ENCODE measurements at regions not wholly inside any gene's neighbourhood (a gene's known extent, or its start where the extent isn't known, plus 50 kb on each side); places are given as distances from the start of the nearest gene placed in this dataset.

DNA sequence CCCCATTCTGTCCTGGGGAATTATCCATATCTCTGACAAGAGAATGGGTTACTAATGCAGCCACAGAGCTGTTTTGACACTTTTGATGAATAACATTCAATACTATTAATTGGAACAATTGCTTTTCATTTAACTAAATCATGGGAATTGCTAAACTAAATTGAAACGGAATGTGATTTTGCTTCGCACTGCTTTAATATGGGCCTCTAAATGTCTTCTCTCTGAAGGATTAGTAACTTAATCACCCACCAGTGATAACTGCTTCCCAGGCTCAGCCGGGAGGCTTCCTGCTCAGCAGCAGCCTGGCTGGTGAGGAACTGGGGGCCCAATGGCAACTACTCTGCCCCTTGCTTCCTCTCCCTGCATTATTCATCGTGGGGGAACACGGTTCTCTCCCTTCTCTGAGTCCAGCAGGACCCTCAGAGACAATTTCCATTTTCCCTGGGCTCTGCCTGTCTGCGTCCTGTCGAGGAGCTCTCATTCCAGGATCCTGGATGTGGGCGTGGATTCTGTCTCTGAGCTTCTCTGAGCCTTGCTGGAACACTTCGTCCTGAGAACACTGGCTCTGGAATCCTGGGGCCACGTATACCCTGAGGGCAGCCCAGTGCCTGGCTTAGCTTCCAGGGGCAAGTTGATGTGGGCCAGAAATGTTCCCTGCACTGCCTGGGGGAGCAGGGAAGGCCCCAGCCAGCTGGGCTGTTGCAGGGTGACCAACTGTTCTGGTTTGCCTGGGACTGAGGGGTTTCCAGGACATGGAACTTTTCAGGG lies 308.9 kb downstream of the DHX35 start:
- Histone ChIP-seq H3K4me1 (ENCODE audit: control insufficient read depth in 1 of 2, insufficient read depth in 2 of 2, low read length in 2 of 2) (no peaks in the 10 kb centered on the region), H3K9me3 (ENCODE audit: control insufficient read depth in 1 of 2, low read length in 2 of 2) (no peaks in the 10 kb centered on the region), H3K4me3 (ENCODE audit: low read depth in 1 of 2, low read length in 2 of 2) (no peak overlapping the region), H3K36me3 (ENCODE audit: control insufficient read depth in 1 of 2, insufficient read depth in 2 of 2, low read length in 2 of 2) (no peaks in the 10 kb centered on the region), H3K9ac (ENCODE audit: low read depth in 1 of 2, low read length in 2 of 2) (no peak overlapping the region), H3K27me3 (ENCODE audit: control insufficient read depth in 1 of 2, insufficient read depth in 2 of 2, low read length in 2 of 2) (no peaks in the 10 kb centered on the region), H3K27ac (ENCODE audit: low read depth, low read length) (no peak overlapping the region)

DNA sequence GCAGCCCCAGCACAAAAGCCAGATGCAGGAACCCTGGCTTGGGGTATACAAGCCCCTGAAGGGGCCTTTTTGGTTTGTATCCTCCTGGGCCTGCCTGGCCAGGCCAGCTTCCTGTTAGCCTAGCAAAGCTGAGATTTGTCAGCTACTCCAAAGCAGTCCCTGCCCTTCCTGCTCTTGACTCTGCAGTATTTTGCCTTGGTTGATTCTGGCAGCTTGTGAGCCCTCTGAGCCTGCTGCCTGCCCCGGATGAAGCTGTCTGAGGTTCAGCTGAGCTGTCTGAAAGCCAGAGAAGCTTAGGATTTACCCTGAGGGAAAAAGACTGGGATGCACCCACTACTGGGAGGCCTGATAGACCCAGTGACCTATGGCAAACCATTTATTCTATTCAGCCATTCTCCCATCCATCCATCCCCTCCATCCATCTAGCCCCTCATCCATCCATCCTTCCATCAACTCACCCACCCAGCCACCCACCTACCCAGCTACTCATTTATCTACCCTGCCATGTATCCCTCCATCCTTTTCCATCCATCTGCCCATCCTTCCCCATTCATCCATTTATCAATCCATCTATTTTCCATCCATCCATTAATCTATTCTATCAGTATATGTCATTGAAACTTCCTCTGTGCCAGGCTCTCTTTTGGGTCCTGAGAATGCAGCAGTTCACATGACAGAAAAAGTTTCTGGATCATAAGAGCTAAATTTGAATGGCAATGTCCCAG lies 307.5 kb downstream of the DHX35 start:
- Histone ChIP-seq H3K36me3 (ENCODE audit: control insufficient read depth in 1 of 2, insufficient read depth in 2 of 2, low read length in 2 of 2) (no peaks in the 10 kb centered on the region), H3K9ac (ENCODE audit: low read depth in 1 of 2, low read length in 2 of 2) (no peak overlapping the region), H3K4me3 (ENCODE audit: low read depth in 1 of 2, low read length in 2 of 2) (no peak overlapping the region), H3K27me3 (ENCODE audit: control insufficient read depth in 1 of 2, insufficient read depth in 2 of 2, low read length in 2 of 2) (no peaks in the 10 kb centered on the region), H3K27ac (ENCODE audit: low read depth, low read length) (no peak overlapping the region), H3K9me3 (ENCODE audit: control insufficient read depth in 1 of 2, low read length in 2 of 2) (no peaks in the 10 kb centered on the region), H3K4me1 (ENCODE audit: control insufficient read depth in 1 of 2, insufficient read depth in 2 of 2, low read length in 2 of 2) (no peaks in the 10 kb centered on the region)

DNA sequence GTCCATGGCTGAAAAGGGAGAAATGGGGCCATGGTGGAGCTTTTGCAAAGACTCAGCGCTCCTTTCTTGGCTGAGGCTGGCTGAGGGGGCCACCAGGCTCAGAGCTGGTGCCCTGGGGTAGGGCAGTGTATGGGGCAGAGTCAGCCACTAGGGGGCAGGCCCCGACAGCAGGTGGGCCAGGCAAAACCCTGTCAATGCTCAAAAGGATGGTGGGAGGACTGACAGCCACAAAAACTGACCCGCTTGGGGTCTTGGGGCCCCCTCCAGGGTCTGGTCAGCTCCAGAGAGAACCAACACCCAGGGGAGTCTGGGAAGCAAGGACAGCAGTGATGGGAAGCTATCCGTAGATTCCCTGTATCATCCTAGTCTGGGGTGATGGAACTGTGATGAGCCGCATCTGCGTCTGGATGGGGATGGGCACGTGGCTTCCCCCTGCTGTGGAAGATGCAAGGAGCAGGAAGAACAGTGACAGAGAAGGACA lies 306.9 kb downstream of the DHX35 start:
- H3K4me3 ChIP-seq (ENCODE audit: low read depth in 1 of 2, low read length in 2 of 2): no peak overlapping the region
- H3K27ac ChIP-seq (ENCODE audit: low read depth, low read length): no peak overlapping the region
- H3K36me3 ChIP-seq (ENCODE audit: control insufficient read depth in 1 of 2, insufficient read depth in 2 of 2, low read length in 2 of 2): no peaks in the 10 kb centered on the region
- H3K4me1 ChIP-seq (ENCODE audit: control insufficient read depth in 1 of 2, insufficient read depth in 2 of 2, low read length in 2 of 2): no peaks in the 10 kb centered on the region
- no peak overlapping the region for H3K9ac ChIP-seq (ENCODE audit: low read depth in 1 of 2, low read length in 2 of 2)
- no peaks in the 10 kb centered on the region for H3K9me3 ChIP-seq (ENCODE audit: control insufficient read depth in 1 of 2, low read length in 2 of 2)
- no peaks in the 10 kb centered on the region for H3K27me3 ChIP-seq (ENCODE audit: control insufficient read depth in 1 of 2, insufficient read depth in 2 of 2, low read length in 2 of 2)

DNA sequence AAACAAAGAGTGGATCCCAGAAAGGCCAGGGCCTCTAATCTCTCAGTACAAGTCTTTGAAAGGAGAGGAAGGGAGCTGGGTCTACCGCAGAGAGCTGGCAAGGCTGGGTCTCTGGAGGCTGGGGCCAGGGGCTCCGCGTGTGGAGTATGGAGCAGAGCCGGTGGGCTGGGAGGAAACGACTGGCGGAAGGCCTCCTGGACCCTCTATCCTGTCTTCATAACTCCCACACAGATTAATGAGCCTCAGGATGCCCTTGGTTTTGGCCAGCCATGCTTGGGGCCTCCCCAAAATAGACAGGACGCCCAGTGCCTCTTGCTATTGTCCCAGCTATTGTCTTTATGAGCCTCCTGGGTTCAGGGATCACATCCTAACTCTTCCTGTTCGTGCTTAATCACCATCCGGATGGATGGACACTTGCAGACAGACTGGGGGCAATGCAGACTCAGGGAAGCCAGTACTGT lies 306.4 kb downstream of the DHX35 start:
- Histone ChIP-seq H3K9me3 (ENCODE audit: control insufficient read depth in 1 of 2, low read length in 2 of 2) (no peaks in the 10 kb centered on the region), H3K27ac (ENCODE audit: low read depth, low read length) (no peak overlapping the region), H3K36me3 (ENCODE audit: control insufficient read depth in 1 of 2, insufficient read depth in 2 of 2, low read length in 2 of 2) (no peaks in the 10 kb centered on the region)

DNA sequence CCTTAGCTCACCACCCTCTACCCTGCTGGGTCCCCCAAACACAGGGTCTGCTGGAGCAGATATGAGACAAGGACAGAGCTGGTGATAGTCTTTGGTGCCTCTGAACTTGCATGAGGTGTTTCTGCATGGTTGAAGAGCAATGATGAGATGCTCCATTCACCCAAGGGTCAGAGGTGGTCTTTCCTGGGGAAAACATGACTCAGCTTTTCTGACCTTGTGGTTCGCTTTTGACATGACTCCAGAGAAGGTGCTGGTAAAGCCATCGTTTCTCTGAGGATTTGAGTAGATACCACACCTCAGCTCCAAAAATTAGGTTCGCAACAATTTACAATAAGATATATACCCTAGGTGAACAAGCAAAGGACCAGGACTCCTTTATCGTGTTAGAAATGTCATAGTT lies 304.8 kb downstream of the DHX35 start:
- Histone ChIP-seq H3K9ac (ENCODE audit: low read depth in 1 of 2, low read length in 2 of 2) (no peak overlapping the region), H3K4me1 (ENCODE audit: control insufficient read depth in 1 of 2, insufficient read depth in 2 of 2, low read length in 2 of 2) (no peaks in the 10 kb centered on the region), H3K27ac (ENCODE audit: low read depth, low read length) (no peak overlapping the region), H3K4me3 (ENCODE audit: low read depth in 1 of 2, low read length in 2 of 2) (no peak overlapping the region), H3K36me3 (ENCODE audit: control insufficient read depth in 1 of 2, insufficient read depth in 2 of 2, low read length in 2 of 2) (no peaks in the 10 kb centered on the region), H3K27me3 (ENCODE audit: control insufficient read depth in 1 of 2, insufficient read depth in 2 of 2, low read length in 2 of 2) (no peaks in the 10 kb centered on the region), H3K9me3 (ENCODE audit: control insufficient read depth in 1 of 2, low read length in 2 of 2) (no peaks in the 10 kb centered on the region)

More for the DNA sequence above, 306.4 kb downstream of the DHX35 start:
- Histone ChIP-seq H3K9ac (ENCODE audit: low read depth in 1 of 2, low read length in 2 of 2) (no peak overlapping the region), H3K4me3 (ENCODE audit: low read depth in 1 of 2, low read length in 2 of 2) (no peak overlapping the region), H3K27me3 (ENCODE audit: control insufficient read depth in 1 of 2, insufficient read depth in 2 of 2, low read length in 2 of 2) (no peaks in the 10 kb centered on the region), H3K4me1 (ENCODE audit: control insufficient read depth in 1 of 2, insufficient read depth in 2 of 2, low read length in 2 of 2) (no peaks in the 10 kb centered on the region)

DNA sequence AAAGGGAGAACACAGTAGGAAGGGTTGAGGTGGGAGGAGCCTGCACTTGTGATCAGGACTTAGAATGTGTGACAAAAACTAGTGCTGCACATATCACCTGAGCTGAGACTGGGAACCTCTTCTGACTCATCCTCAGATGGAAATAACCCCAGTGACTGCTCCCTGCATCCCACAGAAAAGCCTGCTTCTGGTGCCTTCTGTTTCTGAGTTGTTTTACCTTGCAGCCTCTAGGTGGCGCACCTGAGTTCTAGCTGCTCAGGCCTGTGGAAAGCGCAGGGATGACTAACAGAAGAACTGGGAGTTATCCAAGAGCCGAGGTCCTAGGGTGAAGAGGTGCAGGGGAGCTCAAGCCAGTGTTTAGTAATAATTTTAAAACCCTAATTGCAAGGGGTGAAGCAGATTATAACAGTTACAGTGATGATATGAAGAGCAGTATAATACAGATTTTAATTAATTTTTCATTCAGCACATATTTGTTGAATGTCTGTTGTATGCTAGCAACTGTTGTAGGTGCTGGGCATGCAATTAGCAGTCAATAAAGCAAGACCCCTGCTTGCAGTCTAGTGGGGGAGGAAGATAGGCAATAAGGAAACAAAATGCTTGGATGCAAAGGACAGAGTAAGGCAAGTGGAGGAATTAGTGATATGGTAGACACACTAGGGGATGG lies 302.5 kb downstream of the DHX35 start:
- H3K27ac ChIP-seq (ENCODE audit: low read depth, low read length): no peak overlapping the region
- H3K27me3 ChIP-seq (ENCODE audit: control insufficient read depth in 1 of 2, insufficient read depth in 2 of 2, low read length in 2 of 2): no peaks in the 10 kb centered on the region
- no peak overlapping the region for H3K9ac ChIP-seq (ENCODE audit: low read depth in 1 of 2, low read length in 2 of 2)
- no peaks in the 10 kb centered on the region for H3K9me3 ChIP-seq (ENCODE audit: control insufficient read depth in 1 of 2, low read length in 2 of 2)
- no peaks in the 10 kb centered on the region for H3K4me1 ChIP-seq (ENCODE audit: control insufficient read depth in 1 of 2, insufficient read depth in 2 of 2, low read length in 2 of 2)
- no peaks in the 10 kb centered on the region for H3K36me3 ChIP-seq (ENCODE audit: control insufficient read depth in 1 of 2, insufficient read depth in 2 of 2, low read length in 2 of 2)
- H3K4me3 ChIP-seq (ENCODE audit: low read depth in 1 of 2, low read length in 2 of 2): no peak overlapping the region

DNA sequence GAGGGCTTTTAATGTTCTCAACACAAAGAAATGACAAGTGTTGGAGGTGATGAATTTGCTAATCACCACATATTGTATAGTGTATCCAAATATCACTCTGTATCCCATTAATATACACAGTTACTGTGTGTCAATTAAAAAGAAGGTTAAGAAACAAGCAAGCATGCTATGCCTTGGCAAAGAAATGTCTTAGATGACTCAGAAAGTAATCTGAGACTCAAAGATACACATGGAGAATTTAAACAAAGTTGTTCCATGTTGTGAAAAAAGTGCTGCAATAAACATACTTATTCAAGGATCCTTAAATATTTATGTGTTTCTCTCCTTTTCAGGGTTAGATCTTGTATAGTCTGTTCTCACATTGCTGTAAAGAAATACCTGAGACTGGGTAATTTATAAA lies 300.9 kb downstream of the DHX35 start:
- Histone ChIP-seq H3K27me3 (ENCODE audit: control insufficient read depth in 1 of 2, insufficient read depth in 2 of 2, low read length in 2 of 2) (no peaks in the 10 kb centered on the region), H3K9me3 (ENCODE audit: control insufficient read depth in 1 of 2, low read length in 2 of 2) (no peaks in the 10 kb centered on the region), H3K36me3 (ENCODE audit: control insufficient read depth in 1 of 2, insufficient read depth in 2 of 2, low read length in 2 of 2) (no peaks in the 10 kb centered on the region), H3K27ac (ENCODE audit: low read depth, low read length) (no peak overlapping the region), H3K9ac (ENCODE audit: low read depth in 1 of 2, low read length in 2 of 2) (no peak overlapping the region), H3K4me3 (ENCODE audit: low read depth in 1 of 2, low read length in 2 of 2) (no peak overlapping the region), H3K4me1 (ENCODE audit: control insufficient read depth in 1 of 2, insufficient read depth in 2 of 2, low read length in 2 of 2) (no peaks in the 10 kb centered on the region)

DNA sequence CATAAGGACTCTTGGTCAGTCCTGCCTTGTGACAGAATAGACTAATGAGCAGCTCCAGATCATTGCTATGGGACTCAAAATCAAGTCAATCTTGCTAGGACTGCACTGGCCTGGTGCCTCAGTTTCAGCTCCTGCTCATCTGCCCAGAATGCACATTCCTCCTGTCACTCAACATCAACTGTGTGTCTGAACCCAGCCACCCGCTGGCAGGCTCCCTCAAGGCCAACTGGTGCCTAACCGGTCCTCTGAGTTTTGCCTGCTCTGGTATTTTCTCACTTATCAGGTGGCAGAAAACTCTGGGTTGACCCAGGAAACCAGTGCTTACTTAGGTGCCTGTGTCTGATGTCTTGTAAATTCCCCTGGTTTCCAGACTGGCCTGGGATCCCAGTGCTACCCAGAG lies 297.7 kb downstream of the DHX35 start:
- Histone ChIP-seq H3K4me1 (ENCODE audit: control insufficient read depth in 1 of 2, insufficient read depth in 2 of 2, low read length in 2 of 2) (no peaks in the 10 kb centered on the region), H3K36me3 (ENCODE audit: control insufficient read depth in 1 of 2, insufficient read depth in 2 of 2, low read length in 2 of 2) (no peaks in the 10 kb centered on the region), H3K9me3 (ENCODE audit: control insufficient read depth in 1 of 2, low read length in 2 of 2) (no peaks in the 10 kb centered on the region), H3K9ac (ENCODE audit: low read depth in 1 of 2, low read length in 2 of 2) (no peak overlapping the region), H3K27me3 (ENCODE audit: control insufficient read depth in 1 of 2, insufficient read depth in 2 of 2, low read length in 2 of 2) (no peaks in the 10 kb centered on the region), H3K4me3 (ENCODE audit: low read depth in 1 of 2, low read length in 2 of 2) (no peak overlapping the region), H3K27ac (ENCODE audit: low read depth, low read length) (no peak overlapping the region)

DNA sequence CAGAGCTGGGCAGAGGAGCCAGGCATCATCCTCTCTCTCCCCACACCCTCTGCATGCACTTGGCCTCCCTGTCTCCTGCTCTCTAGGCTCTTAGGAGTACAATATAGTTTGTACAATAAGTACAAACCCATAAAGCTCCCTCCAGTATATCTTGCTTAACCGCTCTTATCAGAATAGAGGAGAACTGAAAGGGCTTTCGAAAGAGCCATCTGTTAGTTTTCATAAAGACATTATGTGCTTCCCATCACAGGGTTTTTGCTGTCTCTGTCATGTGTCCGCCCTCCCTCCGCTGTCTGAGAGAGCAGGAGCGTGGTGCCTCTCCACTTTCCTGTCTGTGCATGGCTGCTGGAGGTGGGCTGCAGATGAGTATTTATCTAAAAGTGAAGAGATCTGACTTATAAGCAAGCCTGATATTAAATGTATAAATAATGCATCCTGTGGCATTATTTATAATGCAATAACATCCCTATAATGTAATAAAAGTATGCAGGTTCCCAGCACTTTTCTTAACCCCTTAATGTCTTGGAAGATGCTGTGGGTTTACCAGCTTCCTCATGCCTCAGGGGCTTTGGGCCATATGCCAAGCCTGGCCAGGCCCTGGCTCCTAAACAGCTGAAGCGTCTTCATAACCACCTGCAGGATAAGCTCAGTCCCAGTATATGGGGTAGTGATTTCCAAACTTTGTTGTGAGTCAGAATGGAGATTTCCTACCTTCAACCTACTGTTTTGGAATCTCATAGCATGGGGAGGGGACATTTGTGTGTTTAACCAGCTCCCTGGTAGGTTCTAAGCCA lies 297.1 kb downstream of the DHX35 start:
- no peak overlapping the region for H3K9ac ChIP-seq (ENCODE audit: low read depth in 1 of 2, low read length in 2 of 2)
- H3K27ac ChIP-seq (ENCODE audit: low read depth, low read length): no peak overlapping the region
- H3K4me3 ChIP-seq (ENCODE audit: low read depth in 1 of 2, low read length in 2 of 2): no peak overlapping the region
- H3K27me3 ChIP-seq (ENCODE audit: control insufficient read depth in 1 of 2, insufficient read depth in 2 of 2, low read length in 2 of 2): no peaks in the 10 kb centered on the region
- H3K36me3 ChIP-seq (ENCODE audit: control insufficient read depth in 1 of 2, insufficient read depth in 2 of 2, low read length in 2 of 2): no peaks in the 10 kb centered on the region
- no peaks in the 10 kb centered on the region for H3K9me3 ChIP-seq (ENCODE audit: control insufficient read depth in 1 of 2, low read length in 2 of 2)
- no peaks in the 10 kb centered on the region for H3K4me1 ChIP-seq (ENCODE audit: control insufficient read depth in 1 of 2, insufficient read depth in 2 of 2, low read length in 2 of 2)

All from duodenal mucosa (tissue), 2 donors.